COLO668 (cell line): ENCODE measurements at regions not wholly inside any gene's neighbourhood (a gene's known extent, or its start where the extent isn't known, plus 50 kb on each side); places are given as distances from the start of the nearest gene placed in this dataset.
"Not testable (repeated sequence)": the region's sequence is repeated elsewhere in the genome, so short reads cannot be mapped to it uniquely, and the experiment has no call there.

Source experiments
- DNase-seq: peaks from one replicate; lab custom pipeline; 2025; ENCODE audit not compliant: unreplicated experiment; lab: John Stamatoyannopoulos, UW

DNA sequence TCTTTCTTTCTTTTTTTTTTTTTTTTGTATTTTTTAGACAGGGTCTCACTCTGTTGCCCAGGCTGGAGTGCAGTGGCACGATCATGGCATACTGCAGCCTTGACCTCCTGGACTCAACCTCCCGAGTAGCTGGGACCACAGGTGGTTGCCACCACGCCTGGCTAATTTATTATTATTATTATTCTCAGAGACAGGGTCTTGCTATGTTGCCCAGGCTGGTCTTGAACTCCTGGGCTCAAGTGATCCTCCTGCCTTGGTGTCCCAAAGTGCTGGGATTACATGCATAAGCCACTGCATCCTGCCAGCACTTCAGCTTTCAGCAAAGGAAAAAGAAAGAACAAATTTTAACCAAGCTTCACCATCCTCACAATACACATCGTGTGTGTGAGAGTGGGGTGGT, 97.9 kb upstream of the SERBP1 start:
- no peak for DNase-seq

DNA sequence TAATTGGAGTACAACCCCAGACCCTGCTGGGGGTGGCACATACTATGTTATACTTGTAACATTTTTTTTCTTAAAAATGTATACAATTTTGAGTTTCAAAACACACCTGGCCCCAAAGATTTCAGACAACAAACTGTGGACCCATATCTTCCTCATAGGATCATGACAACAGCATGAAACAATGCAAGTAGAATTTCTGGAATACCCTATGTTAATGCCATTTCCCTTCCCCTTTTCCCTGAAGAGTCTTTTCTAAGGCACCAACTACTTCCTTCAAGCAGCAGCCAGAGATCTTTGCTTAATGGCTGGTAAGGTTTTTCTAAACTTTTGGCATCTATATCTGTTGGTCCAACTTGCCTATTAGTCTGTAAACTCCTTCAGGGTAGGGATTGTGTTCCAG, 99.9 kb upstream of the SERBP1 start:
- no peak for DNase-seq

DNA sequence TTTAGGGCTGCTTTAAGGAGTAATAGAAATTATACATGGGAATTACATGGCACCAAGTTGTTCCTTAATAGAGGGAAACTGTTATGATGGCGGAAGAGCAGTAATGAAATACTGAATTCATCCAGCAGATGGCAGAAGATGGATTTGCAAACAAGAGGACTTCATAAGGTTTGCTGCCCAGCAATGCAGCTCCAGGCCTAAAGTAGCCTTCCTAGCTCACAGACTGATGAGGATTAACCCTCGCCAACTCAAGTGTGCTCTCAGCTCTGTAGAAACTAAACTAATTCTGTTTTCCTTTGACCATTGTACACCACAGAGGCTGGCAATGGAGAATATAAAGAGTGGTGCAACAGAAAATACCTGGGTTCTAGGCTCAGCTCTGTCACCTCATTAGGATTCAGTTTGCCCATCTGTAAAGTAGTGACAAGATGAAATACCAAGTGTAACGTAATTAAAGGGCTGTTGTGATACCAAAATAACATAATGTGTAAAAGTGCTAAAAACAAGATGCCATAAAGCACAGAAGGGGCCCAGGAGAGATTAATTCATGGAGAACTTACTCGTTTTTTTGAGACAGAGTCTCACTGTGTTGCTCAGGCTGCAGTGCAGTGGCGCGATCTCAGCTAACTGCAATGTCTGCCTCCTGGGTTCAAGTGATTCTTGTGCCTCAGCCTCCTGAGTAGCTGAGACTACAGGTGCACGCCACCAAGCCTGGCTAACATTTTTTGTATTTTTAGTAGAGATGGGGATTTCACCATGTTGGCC, 102.4 kb upstream of the SERBP1 start:
- DNase-seq = peak; percentile 61

DNA sequence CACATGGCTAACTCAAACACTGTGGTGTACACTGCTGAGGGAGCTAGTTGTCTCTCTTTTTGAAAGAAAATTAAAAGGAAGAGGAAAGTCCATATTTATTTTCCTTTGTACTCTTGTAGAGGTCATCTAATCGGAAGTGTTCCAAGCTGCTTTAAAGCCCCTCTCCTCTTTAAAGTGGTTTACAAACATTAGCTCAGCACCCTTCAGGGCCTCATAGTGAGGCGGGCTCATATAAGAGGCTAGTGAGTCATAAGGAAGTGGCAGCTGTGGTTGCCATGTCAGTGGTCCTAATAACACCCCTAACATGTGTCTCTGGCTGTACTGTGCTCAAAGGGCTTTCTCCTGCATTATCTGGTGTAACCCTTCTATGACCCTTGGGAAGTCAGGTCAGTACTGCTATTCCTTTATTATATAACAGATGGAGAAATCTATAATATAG, 104.4 kb upstream of the SERBP1 start:
- DNase-seq = peak; percentile 76

DNA sequence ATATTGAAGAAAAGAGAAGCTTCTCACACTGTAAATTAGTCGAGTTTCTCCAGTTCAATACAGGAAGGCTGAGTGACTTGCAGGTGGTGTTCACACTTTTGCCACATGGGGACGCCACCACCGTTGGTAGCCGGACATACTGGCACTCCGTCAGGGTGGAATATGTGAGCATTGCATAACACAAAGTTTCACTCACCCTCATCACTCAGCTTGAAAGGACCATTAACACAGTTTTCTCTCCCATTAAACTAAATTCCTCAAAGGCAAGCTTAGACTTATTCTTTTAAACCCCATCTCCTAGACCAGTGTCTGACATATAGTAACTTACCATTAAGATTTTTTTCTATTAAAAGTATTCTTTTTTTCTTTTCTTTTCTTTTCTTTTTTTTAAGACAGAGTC, 105.3 kb upstream of the SERBP1 start:
- peak; percentile 83 for DNase-seq

DNA sequence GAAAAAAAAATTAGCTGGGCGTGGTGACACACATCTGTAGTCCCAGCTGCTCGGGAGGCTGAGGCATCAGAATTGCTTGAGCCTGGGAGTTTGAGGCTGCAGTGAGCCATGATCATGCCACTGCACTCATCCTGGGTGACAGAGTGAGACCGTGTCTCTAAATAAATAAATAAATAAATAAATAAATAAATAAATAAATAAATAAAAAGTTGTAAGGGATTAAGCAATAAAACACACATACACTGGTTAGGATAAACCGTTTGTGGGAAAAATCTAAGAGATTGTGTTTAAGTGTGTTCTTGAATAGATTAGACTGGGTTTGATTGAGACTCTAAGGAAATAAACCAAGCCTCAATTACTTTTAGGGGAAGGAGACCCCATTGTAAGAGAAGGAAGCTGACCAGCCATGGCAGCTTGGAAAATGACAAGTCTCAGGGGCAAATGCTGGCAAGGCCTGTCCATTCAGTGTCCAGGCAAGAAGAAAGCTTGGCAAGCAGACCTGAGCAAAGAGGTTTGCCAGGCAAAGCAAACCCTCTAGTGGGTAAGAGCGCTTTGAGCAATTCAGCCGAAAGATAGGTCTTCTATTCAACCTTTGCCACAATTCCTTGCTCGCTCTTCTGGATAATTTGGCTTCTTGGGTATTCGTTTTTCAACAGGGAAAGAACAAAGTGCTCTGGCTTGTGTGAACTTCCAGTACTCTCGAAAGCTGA, 106.9 kb upstream of the SERBP1 start:
- DNase-seq = no peak

DNA sequence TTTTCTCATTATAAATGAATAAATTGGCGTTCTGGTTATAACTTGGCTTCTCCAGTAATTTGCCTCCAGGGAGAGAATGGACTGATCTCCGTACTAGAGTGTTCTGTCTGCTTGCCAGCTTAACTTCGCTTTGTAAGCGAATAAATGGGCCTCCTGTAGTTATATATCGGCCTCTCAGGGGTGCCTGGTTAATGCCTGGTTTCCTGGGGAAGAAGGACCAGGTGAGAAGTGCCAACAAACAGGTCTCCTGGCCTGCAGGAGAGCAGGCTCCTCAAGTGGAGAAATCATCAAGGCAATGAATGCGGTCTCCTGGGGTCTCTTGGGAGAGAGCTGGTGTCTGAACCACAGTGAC, 107.4 kb upstream of the SERBP1 start:
- no peak for DNase-seq

DNA sequence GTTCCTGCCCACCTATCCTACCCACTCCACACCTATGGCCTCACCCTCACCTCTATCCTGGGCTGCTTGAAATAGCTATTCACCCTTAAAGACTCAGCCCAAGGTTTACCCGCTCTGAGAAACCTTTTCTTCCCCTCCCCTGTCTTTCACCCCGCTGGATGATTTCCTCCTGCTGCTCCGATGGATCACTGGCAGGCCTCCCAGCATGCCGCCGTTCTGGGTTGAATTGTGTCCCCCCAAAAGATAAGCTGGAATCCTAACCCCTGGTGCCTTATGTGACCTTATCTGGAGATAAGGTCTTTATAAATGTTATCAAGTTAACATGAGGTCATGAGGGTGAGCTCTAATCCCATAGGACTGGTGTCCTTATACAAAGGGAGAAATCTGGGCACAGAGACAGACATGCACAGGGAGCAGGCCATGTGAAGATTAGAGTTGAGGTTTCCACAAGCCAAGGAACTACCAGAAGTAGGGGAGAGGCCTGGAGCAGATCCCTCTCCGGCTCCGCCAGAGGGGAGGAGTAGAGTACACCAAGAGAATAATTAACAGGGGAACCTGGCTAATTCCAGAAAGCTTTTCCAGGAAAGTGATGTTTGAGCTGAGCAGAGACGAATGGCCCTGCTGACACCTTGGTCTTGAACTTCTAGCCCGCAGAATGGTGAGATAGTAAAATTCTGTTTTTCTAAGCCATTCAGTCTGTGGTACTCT, 110.0 kb upstream of the SERBP1 start:
- DNase-seq = no peak

DNA sequence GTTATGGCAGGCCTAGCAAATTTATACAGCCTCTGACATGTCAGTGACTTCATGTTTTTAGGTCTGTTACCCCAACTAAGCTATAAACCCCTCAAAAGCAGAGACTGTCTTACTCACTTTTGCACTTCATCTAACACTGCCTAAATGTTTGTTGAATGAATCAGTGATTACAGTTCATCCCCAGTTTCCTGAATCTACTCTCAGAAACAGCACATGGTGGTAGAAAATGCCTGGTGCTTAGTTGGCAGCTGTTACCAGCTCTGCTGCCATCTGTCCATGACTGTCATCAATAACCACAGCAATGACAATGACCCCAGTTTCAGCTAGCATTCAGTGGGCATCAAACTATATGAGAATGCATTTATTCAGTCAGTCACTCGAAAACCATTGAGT, 110.5 kb upstream of the SERBP1 start:
- no peak for DNase-seq

DNA sequence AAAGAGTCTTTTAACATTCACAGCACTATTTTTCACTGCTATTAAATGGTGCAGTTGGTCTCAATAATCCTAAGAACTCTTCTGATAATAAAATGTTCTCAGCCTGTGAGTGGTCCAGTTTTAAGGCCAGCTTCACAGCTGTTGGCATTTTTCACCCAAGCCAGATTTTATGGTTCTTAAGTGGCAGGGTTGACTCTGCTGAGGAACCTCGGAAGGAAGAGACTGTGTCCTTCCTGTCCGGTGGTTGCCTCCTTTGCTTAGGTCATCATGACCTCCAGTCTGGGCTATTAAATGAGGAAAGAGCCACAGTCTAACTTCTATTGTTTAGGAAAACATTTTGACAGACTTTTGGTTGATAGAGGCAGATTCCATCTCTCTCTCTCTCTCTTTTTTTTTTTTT, 112.5 kb upstream of the SERBP1 start:
- DNase-seq = no peak

DNA sequence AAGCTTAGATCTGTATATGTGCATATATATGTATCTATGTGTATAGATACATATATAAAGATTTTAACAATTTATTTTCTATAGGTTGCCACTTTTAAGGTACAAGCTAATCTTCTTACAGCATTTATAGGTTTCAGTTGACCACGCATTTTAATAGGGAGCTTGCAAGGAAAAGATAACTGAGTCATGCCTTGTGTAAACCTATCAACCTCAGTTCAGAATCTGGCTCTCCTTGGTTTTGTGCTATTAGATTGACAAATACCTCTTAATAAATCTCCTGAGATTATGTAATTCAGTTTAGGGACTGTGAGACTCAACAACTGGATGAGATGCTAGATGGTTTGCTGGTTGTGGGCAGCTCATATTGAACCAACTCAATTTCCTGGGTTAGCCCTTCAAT, 114.7 kb upstream of the SERBP1 start:
- no peak for DNase-seq

DNA sequence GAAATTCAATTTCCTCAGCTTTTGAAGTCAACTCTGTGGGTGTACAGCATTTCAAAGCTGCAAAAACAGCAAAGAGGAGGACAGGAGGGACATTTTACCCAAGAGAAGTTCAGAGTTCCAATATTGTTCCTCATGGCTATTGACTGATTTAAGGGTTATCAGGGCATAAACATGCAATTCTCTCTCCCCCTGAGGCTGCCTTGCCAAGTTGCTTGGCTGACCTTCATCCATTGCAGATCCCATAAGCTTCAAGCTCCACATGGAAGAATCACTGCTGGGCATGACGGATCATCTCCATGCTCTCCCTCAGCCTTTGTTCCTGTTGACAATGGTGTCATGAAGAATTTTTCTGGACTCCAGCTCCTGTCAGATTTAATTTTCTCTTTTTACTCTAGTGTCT, 115.2 kb upstream of the SERBP1 start:
- no peak for DNase-seq

DNA sequence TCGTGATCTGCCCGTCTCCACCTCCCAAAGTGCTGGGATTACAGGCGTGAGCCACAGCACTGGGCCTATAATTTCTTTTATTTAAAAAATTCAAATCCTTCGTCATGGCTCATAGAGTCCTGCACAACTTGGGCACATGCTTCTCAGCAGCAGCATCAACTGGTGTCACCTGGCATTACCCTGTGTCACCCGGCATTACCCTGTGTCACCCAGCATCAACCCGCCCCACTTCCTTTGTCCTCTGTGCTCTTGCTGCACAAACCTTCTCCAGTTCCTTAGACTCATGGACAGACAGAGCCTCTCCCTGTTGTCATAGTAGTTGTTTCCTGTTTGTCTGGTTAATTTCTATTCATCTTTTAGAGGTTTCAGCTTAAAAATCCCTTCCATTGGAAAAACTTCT, 121.2 kb upstream of the SERBP1 start:
- DNase-seq = no peak

DNA sequence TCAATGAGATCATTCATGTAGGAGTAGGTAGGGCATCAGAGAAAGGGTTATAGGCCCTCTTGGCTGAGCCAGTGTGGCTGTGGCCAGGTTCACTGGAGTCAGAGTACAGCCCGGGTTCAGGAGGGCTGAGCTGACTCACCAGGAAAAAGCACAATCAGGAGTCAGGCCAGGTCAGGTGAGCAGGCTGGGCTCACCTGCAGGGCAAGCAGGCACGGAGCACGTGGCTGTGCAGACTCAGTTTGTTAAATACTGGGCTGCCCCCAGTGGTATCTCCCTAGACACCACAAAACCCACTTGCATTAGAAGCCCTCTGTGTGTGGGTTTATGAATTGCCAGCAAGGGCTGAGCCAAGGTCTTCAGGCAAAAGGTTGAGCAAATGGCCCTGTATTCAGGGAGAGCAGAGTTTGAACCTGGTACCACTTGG, 122.1 kb upstream of the SERBP1 start:
- DNase-seq = no peak

DNA sequence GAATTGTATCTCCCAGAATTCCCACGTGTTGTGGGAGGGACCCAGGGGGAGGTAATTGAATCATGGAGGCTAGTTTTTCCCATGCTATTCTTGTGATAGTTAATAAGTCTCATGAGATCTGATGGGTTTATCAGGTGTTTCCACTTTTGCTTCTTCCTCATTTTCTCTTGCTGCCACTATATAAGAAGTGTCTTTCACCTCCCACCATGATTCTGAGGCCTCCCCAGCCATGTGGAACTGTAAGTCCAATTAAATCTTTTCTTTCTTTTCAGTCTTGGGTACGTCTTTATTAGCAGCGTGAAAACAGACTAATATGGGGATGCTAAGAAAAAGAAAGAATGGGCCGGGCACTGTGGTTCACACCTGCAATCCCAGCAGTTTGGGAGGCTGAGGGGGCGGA, 124.0 kb upstream of the SERBP1 start:
- DNase-seq = not testable (repeated sequence)

DNA sequence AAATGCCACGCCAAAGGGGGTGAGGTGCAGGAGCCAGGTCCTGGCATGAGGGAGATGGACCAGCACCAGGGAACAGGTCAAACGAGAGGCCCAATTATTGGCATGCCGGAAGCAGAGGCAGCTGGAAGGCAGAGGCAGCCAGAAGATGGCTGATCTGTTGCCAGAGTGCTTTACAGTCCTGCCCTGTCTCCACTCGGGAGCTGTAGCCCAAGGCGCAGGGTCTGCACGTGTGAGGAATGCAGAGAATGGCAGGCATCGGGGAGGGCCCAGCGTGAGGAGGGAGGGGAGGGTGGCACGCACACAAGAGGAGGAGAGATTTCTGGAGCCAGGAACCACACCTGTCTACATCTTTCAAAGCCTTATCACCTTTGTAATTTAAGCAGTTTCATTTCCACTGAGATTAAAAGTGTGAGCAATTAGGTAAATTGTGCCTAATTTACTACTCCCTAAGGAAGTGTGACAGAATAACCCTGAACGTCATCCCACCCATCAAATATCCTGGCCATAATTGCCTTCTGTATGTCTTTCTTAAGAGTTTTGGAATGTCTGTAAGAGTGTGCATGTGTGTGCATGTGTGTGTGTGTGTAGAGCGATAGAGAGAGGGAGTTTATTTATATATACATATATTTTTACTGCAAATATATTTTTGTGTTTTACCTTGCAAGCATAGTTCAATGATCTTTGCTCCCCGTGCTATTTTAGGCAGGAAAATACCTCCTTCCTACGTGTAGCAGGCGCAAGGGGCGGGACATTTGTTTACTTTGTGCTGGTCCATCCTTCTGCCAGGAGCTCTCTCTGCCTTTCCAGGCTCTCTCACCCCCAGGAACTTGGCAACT, 125.5 kb upstream of the SERBP1 start:
- no peak for DNase-seq

DNA sequence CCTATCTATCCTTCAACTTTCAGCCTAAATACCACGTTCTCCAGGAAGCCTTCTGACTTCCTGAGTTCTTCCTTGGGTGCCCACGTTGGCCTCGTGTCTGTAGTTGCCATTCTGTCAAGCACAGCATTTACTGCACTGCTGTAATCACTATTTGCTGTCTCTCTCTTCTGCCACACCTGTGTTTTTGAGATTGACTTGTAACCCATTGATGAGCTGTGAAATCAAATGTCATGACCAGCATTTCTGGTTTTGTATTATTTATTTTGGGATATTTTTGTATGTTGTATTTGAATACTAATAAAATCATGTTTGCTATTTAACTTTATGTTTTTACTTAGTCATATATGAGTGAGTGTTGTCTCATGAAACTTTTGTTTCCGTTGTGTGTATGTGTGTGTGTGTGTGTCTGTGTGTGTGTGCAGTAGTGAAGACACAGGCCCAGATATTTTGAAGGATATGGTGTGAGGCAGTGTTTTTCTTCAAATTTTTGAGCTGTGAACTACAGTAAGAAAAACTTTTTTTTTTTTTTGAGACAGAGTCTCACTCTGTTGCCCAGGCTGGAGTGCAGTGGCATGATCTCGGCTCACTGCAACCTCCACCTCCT, 126.2 kb upstream of the SERBP1 start:
- DNase-seq = no peak

DNA sequence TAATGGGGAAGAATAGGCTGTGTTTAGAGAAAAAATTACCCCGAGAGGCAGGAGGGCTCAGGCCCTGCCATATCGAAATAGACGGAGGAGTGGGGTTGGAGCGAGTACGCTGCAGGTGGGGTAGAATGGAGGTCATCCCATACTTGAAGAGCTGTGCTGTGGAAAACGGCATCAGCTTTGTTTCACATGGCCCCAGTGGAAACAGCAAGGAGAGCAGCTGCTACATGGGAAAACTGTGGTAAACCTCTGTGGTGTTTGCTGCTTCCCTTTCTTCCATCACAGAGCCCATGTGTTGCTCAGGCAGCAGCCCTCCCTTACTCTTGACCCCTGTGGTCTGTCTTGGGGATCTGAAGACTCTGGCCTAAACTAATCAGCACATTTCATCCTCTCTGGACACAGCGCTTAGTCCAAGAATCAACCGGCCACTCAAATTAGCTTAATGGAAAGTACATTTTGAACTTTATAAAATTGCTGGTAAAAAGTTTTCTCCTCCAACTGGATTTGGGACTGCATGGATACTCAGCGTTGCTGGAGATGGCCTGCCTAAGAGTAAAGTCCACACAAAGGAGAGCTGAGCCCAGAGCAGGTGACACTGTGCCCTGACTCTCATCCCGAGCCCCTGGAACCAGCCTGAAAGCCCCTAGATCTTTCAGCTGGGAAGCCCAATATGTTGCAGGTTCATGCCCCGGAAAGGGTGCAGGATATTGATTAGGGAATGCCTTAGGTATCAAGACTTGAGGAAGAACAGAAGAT, 127.1 kb upstream of the GADD45A start:
- DNase-seq = no peak

DNA sequence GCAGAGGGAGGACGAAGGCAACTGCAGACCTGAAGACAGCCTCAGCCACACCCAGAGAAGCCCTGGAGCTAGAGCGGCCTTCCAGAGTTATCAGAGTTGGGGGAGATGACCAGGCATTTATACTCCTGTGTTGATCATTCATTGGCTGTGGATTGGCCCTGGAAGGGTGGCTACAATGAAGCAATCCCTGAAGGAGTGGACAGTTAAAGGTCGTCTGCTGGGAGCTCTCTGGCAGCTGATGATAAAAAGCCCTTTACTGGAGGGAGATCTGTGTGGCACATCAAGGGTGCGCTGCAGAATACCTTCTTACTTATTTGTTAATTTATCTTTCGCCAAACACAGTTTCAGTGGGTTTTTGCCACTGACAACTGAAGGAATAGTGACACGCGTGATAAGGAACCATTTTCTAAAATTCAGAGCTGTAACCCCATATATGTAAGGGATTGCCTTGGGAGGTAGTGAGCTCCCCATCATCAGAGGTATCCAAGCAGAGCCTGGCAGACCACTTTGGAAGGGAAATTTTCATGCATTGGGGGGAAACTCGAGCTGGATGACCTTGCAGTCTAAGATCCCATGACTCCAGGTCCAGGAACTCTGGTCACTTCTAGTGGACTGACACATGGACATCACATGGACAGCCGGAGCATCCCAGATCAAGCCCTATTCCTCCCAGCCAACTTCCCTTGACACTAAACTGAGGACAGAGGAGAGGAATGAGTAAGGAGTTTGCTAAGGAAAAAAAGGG, 126.4 kb upstream of the GADD45A start:
- DNase-seq = no peak
